Right atrium auricular region (tissue), 2 donors: ENCODE measurements at regions not wholly inside any gene's neighbourhood (a gene's known extent, or its start where the extent isn't known, plus 50 kb on each side); places are given as distances from the start of the nearest gene placed in this dataset.

ENCODE experiments used
- DNase-seq: peaks from one replicate; pipeline ENCODE4 v3.0.0-alpha.2; 2019; ENCODE audit warnings: low spot score
- H3K27ac ChIP-seq, 2 donors: fragments of 200-600 bp; sonication (generic); 1 replicate in 1 of 2; 2 replicates in 1 of 2; pipeline ENCODE4 v1.5.1; 2016 to 2019
- H3K27me3 ChIP-seq, 2 donors: fragments of 200-600 bp; sonication (generic); one replicate each; pipeline versions ENCODE4 v1.5.1 to v1.6.0; 2017 to 2019
- H3K36me3 ChIP-seq: fragments of 200-600 bp; sonication (generic); one replicate; pipeline ENCODE4 v1.5.1; 2016
- H3K4me1 ChIP-seq, 2 donors: fragments of 200-600 bp; sonication (generic); one replicate each; pipeline versions ENCODE4 v1.5.1 to v1.6.0; 2017 to 2019
- H3K4me3 ChIP-seq, 2 donors: fragments of 200-600 bp; sonication (generic); 1 replicate in 1 of 2; 2 replicates in 1 of 2; pipeline ENCODE4 v1.5.1; 2017 to 2019; ENCODE audit warnings: mild to moderate bottlenecking in 1 of 2, moderate library complexity in 1 of 2
- H3K9me3 ChIP-seq, 2 donors: fragments of 200-600 bp; sonication (generic); one replicate each; pipeline ENCODE4 v1.5.1; 2019
- CTCF ChIP-seq, 2 donors: fragments of 200-600 bp; sonication (generic); IDR thresholded peaks; one replicate each; pipeline ENCODE4 v1.5.1; 2019; ENCODE audit warnings: antibody characterized with exemption in 2 of 2

DNA sequence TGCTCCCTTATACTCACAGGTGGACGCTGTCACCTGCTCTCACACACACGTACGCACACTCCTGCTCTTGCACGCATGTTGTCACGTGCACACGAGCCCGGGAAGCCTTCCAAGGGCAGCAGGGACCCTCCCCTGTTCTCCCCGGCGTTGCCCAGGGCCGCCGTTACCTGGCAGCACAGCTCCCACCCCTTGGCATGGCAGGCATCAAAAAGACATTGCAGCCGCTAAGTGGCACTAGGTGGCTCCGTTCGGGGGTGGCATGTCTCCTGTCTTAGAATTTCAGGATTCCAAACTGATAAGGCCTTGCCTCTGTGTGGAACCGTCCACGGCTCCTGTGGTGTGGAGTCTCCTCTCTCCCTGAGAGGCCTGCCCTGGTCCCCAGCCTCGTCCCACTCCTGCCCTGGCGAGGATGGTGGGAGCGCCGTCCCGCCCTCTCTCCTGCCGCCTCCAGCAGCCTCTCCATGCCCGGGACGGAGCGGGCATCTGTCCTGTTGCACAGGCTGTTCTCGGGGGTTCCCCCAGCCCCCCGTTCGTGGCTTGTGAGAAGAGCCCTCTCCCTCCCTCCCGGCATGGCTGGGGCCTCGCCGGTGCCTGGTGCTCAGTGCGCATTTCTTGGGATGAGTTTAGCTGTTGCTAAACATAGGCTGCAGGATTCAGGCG lies 126.7 kb upstream of the GSE1 start:
- no peak for TF ChIP-seq CTCF (IDR thresholded peaks at IDR 0.05)
- Histone ChIP-seq H3K4me3 (no peak overlapping the region), H3K27ac (no peak overlapping the region), H3K36me3 (no peaks in the 10 kb centered on the region), H3K27me3 (no peaks in the 10 kb centered on the region), H3K4me1 (peaks cover 0 to 13% of the 10 kb centered on the region in 2 donors), H3K9me3 (no peaks in the 10 kb centered on the region)
- DNase-seq, result no peak

DNA sequence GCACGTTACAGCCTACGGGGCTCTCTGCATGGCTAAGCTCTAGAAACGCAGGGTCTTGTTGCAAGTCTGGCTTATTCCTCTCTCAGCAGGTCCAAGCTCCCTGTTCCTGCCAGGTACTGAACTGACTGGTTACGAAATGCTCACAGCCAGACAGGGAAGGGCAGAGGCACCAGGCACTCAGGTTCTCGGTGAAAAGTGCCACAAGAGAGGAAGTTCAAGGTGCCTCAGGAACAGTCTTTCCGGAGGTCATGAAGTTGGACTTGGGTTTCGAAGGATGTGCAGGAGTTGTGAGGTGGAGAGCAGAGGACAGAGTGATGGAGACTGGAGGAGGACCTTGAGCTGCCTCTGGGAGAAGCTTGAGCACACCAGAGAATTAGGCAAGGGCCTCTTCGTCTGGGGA lies 124.7 kb upstream of the GSE1 start:
- H3K4me3 ChIP-seq, result no peak overlapping the region
- peaks cover 0 to 29% of the 10 kb centered on the region in 2 donors for H3K4me1 ChIP-seq
- no peak overlapping the region for H3K27ac ChIP-seq
- no peak for TF ChIP-seq CTCF (IDR thresholded peaks at IDR 0.05)
- DNase-seq, result no peak
- H3K27me3 ChIP-seq, result no peaks in the 10 kb centered on the region
- H3K9me3 ChIP-seq, result no peaks in the 10 kb centered on the region
- no peaks in the 10 kb centered on the region for H3K36me3 ChIP-seq

- H3K36me3 ChIP-seq, result no peaks in the 10 kb centered on the region
Measured at GRCh38 chr16:85490407-85491057, 122.6 kb upstream of the GSE1 start.

DNA sequence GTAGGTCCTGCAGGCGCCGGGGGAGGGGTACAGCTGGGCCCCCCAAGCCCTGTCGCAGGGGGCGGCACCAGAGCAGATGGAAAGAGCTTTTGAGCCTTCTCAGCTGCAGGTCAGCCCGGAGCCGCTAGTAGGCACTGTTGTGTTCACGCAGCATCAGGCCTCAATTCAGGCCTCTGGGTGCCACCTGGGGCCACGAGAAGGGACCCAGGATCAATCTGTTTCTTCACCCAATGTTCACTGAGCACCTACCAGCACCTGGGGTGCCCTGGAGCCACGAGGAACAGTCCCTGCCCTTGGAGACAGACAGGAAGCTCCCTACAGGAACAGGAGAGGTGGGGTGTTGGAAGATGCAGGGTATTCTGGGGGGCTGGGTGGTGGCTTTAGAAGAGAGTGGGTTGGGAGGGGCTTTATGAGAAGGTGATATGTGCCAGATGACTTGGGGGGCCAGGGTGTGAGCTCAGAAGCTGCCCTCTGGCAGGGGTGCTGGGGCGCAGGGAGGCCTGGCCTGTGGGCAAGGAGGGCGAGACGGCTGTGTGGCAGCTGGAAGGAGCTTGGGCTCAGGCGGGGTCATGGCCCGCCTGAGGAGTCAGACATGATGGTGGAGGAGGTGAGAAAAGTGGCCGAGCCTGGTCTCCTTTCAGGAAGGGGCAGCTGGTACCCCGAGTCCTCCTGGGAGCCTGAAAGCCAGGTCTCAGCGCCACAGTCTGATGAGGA lies 121.9 kb upstream of the GSE1 start:
- DNase-seq, result no peak
- Histone ChIP-seq H3K27me3 (no peaks in the 10 kb centered on the region), H3K27ac (peak overlapping the region; percentile 61 to 72), H3K36me3 (no peaks in the 10 kb centered on the region), H3K9me3 (no peaks in the 10 kb centered on the region), H3K4me1 (peaks cover 0 to 29% of the 10 kb centered on the region in 2 donors), H3K4me3 (no peak overlapping the region)
- peak in 1 of 2 donors; percentile 32 for TF ChIP-seq CTCF (IDR thresholded peaks at IDR 0.05)

More at GRCh38 chr16:85490407-85491057, 122.6 kb upstream of the GSE1 start:
- DNase-seq, result no peak
- TF ChIP-seq CTCF (IDR thresholded peaks at IDR 0.05), result no peak
- Histone ChIP-seq H3K4me1 (peaks cover 0 to 29% of the 10 kb centered on the region in 2 donors), H3K27ac (no peak overlapping the region), H3K27me3 (no peaks in the 10 kb centered on the region), H3K4me3 (no peak overlapping the region), H3K9me3 (no peaks in the 10 kb centered on the region)

DNA sequence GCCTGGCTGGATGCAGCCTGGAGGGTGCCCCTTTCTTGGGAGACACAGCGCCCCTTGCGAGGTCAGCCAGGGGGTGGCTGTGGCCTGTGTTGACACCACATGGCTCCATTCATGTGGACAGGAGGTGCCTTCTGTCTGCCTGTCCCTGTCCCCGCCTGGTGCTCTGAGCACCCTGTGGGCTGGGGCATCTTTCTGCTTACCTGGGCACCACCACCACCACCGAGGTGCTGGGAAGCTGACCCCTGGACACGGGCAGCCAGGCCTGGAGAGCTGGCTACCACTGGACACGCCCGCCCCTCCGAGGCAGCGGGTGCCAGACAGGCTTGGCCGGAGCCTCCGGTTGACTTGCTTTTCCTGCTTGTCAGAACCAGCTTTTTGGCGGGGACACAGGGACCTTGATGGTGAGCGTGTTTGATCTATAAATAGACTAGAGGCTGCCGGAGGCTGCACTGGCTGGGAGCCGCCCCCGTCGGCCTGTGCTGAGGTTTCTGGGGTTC lies 121.3 kb upstream of the GSE1 start:
- peak; percentile 86 for DNase-seq

More for the DNA sequence above, 121.3 kb upstream of the GSE1 start:
- Histone ChIP-seq H3K36me3 (no peaks in the 10 kb centered on the region), H3K27ac (peak overlapping the region; percentile 61 to 72), H3K27me3 (no peaks in the 10 kb centered on the region), H3K4me1 (peaks cover 0 to 29% of the 10 kb centered on the region in 2 donors), H3K4me3 (no peak overlapping the region), H3K9me3 (no peaks in the 10 kb centered on the region)
- TF ChIP-seq CTCF (IDR thresholded peaks at IDR 0.05), result no peak
